Keratinocyte (primary cell): ENCODE measurements at regions not wholly inside any gene's neighbourhood (a gene's known extent, or its start where the extent isn't known, plus 50 kb on each side); places are given as distances from the start of the nearest gene placed in this dataset.

Experiments
- DNase-seq: peaks from one replicate; pipeline ENCODE4 v3.0.0-alpha.2; 2011; ENCODE audit warnings: low read depth, missing footprints, low spot score
- FAIRE-seq: peaks from 2 replicates; lab custom pipeline; 2011; peaks lifted over from hg19 to GRCh38; lab: Jason Lieb, UNC
- H2AFZ ChIP-seq: 2 replicates; pipeline ENCODE4 v1.6.0; 2012; ENCODE audit warnings: low read length, control low read depth, inconsistent platforms; ENCODE audit not compliant: control insufficient read depth
- H3K27ac ChIP-seq: 2 replicates; pipeline ENCODE4 v1.5.1; 2011; ENCODE audit warnings: low read length; ENCODE audit not compliant: control insufficient read depth, insufficient read depth
- H3K27me3 ChIP-seq: 3 replicates; pipeline ENCODE4 v1.6.0; 2011; ENCODE audit warnings: low read length; ENCODE audit not compliant: control insufficient read depth, insufficient read depth; ENCODE audit errors: extremely low read depth
- H3K36me3 ChIP-seq, 2 experiments: 2 replicates in 1 of 2; 3 replicates in 1 of 2; pipeline ENCODE4 v1.5.1; 2011; ENCODE audit warnings: low read length in 2 of 2, mild to moderate bottlenecking in 1 of 2; ENCODE audit not compliant: control insufficient read depth in 2 of 2, insufficient read depth in 2 of 2; ENCODE audit errors: extremely low read depth in 1 of 2
- H3K4me1 ChIP-seq: 3 replicates; pipeline ENCODE4 v1.5.1; 2011; ENCODE audit warnings: low read length; ENCODE audit not compliant: control insufficient read depth, insufficient read depth; ENCODE audit errors: extremely low read depth
- H3K4me2 ChIP-seq: 3 replicates; pipeline ENCODE4 v1.6.0; 2011; ENCODE audit warnings: low read depth, low read length; ENCODE audit not compliant: control insufficient read depth, insufficient read depth; ENCODE audit errors: extremely low read depth
- H3K4me3 ChIP-seq, 3 experiments: fragments of 200-600 bp in 1 of 3; sonication (generic) in 1 of 3; 2 replicates in 2 of 3; 3 replicates in 1 of 3; pipeline ENCODE4 v1.5.1; 2011 to 2016; ENCODE audit warnings: low read length in 3 of 3, mild to moderate bottlenecking in 3 of 3, control low read depth in 2 of 3, inconsistent platforms in 1 of 3, low read depth in 1 of 3, mixed read lengths in 1 of 3, mixed run types in 1 of 3, moderate library complexity in 1 of 3; ENCODE audit not compliant: control insufficient read depth in 2 of 3, insufficient read depth in 2 of 3; ENCODE audit errors: extremely low read depth in 1 of 3
- H3K79me2 ChIP-seq: 2 replicates; pipeline ENCODE4 v1.6.0; 2012; ENCODE audit warnings: low read length; ENCODE audit not compliant: control insufficient read depth, insufficient read depth
- H3K9ac ChIP-seq: 3 replicates; pipeline ENCODE4 v1.6.0; 2011; ENCODE audit warnings: low read length; ENCODE audit not compliant: control insufficient read depth, insufficient read depth; ENCODE audit errors: extremely low read depth
- H3K9me1 ChIP-seq: 3 replicates; pipeline ENCODE4 v1.6.0; 2011; ENCODE audit warnings: low read length; ENCODE audit not compliant: control insufficient read depth, insufficient read depth; ENCODE audit errors: extremely low read depth
- H3K9me3 ChIP-seq: 2 replicates; pipeline ENCODE4 v1.5.1; 2012; ENCODE audit warnings: low read depth, low read length; ENCODE audit not compliant: control insufficient read depth
- H4K20me1 ChIP-seq: 3 replicates; pipeline ENCODE4 v1.6.0; 2011; ENCODE audit warnings: low read length; ENCODE audit not compliant: control insufficient read depth, insufficient read depth; ENCODE audit errors: extremely low read depth
- CTCF ChIP-seq, 3 experiments: IDR thresholded peaks in 1 of 3; conservative IDR thresholded peaks in 1 of 3; optimal IDR thresholded peaks in 1 of 3; 2 replicates in 2 of 3; 3 replicates in 1 of 3; pipeline versions ENCODE3 to v1.5.1; 2011; ENCODE audit warnings: low read length in 3 of 3, mild to moderate bottlenecking in 3 of 3, moderate library complexity in 2 of 3, control low read depth in 1 of 3, inconsistent platforms in 1 of 3; ENCODE audit not compliant: insufficient read depth in 2 of 3; ENCODE audit errors: extremely low read depth in 1 of 3
- EZH2 ChIP-seq: IDR thresholded peaks from one replicate; pipeline ENCODE4 v1.6.1; 2012; ENCODE audit warnings: inconsistent platforms, mild to moderate bottlenecking, low read length, moderate library complexity
- dilution Hi-C: fragments of 300-500 bp; cut with MboI; formaldehyde crosslinking; loops from one replicate; pipeline ENCODE4 v1.7.0; 2020; ENCODE audit warnings: low sequenced_read_pairs; ENCODE audit not compliant: extremely low pct_ligation_motif_present

GRCh38 chr3:147218965-147219364, 187.4 kb downstream of the ZIC4 start:
- Histone ChIP-seq H2AFZ (no peak overlapping the region), H3K9me1 (no peaks in the 10 kb centered on the region)
- dilution Hi-C loops, result no loop called here

GRCh38 chr3:147216143-147216673, 190.1 kb downstream of the ZIC4 start:
- no peak for FAIRE-seq
- H3K4me3 ChIP-seq, result no peak overlapping the region
- H3K27ac ChIP-seq, result no peak overlapping the region
- no peaks in the 10 kb centered on the region for H3K36me3 ChIP-seq
- TF ChIP-seq CTCF (optimal IDR thresholded peaks at IDR 0.05 in 1 of 3, IDR thresholded peaks at IDR 0.05 in 1 of 3, conservative IDR thresholded peaks at IDR 0.05 in 1 of 3; ENCODE audit: extremely low read depth in 1 of 3, insufficient read depth in 2 of 3, low read length in 3 of 3), result no peak
- H4K20me1 ChIP-seq, result no peaks in the 10 kb centered on the region
- H3K4me1 ChIP-seq, result no peaks in the 10 kb centered on the region
- no peak overlapping the region for H3K4me2 ChIP-seq
- no peaks in the 10 kb centered on the region for H3K9me3 ChIP-seq
- H3K27me3 ChIP-seq, result no peaks in the 10 kb centered on the region
- H2AFZ ChIP-seq, result no peak overlapping the region
- dilution Hi-C loops, result no loop called here
- no peaks in the 10 kb centered on the region for H3K79me2 ChIP-seq
- H3K9me1 ChIP-seq, result no peaks in the 10 kb centered on the region
- no peak overlapping the region for H3K9ac ChIP-seq
- DNase-seq, result no peak

More at GRCh38 chr3:147218965-147219364, 187.4 kb downstream of the ZIC4 start:
- Histone ChIP-seq H3K27me3 (no peaks in the 10 kb centered on the region), H4K20me1 (no peaks in the 10 kb centered on the region), H3K9ac (no peak overlapping the region), H3K4me2 (no peak overlapping the region), H3K36me3 (no peaks in the 10 kb centered on the region), H3K4me1 (no peaks in the 10 kb centered on the region), H3K79me2 (no peaks in the 10 kb centered on the region), H3K9me3 (no peaks in the 10 kb centered on the region), H3K4me3 (no peak overlapping the region), H3K27ac (no peak overlapping the region)
- FAIRE-seq, result no peak
- TF ChIP-seq EZH2, result no peak
- no peak for TF ChIP-seq CTCF (optimal IDR thresholded peaks at IDR 0.05 in 1 of 3, IDR thresholded peaks at IDR 0.05 in 1 of 3, conservative IDR thresholded peaks at IDR 0.05 in 1 of 3; ENCODE audit: extremely low read depth in 1 of 3, insufficient read depth in 2 of 3, low read length in 3 of 3)
- DNase-seq, result no peak
